H9 (cell line): ENCODE measurements at regions not wholly inside any gene's neighbourhood (a gene's known extent, or its start where the extent isn't known, plus 50 kb on each side); places are given as distances from the start of the nearest gene placed in this dataset.

Experiments
- DNase-seq: peaks from one replicate; pipeline ENCODE4 v3.0.0-alpha.2; 2017
- H2AFZ ChIP-seq: one replicate; pipeline ENCODE4 v1.6.1; 2013; ENCODE audit warnings: mild to moderate bottlenecking, low read length, control low read depth, moderate library complexity
- H2AK5ac ChIP-seq: 2 replicates; pipeline ENCODE4 v1.6.1; 2013; ENCODE audit warnings: low read length, control low read depth, mixed read lengths; ENCODE audit not compliant: insufficient read length
- H2BK120ac ChIP-seq: one replicate; pipeline ENCODE4 v1.6.1; 2013; ENCODE audit warnings: low read depth, mild to moderate bottlenecking, low read length, control low read depth, inconsistent platforms; ENCODE audit not compliant: poor library complexity, severe bottlenecking
- H2BK12ac ChIP-seq: 2 replicates; pipeline ENCODE4 v1.6.1; 2013; ENCODE audit warnings: low read length, control low read depth, mixed read lengths, low read depth; ENCODE audit not compliant: insufficient read length
- H2BK15ac ChIP-seq: 2 replicates; pipeline ENCODE4 v1.6.1; 2013; ENCODE audit warnings: low read depth, low read length, control low read depth
- H2BK20ac ChIP-seq: one replicate; pipeline ENCODE4 v1.6.1; 2013; ENCODE audit warnings: low read depth, mild to moderate bottlenecking, low read length, control low read depth, inconsistent platforms; ENCODE audit not compliant: poor library complexity, severe bottlenecking
- H2BK5ac ChIP-seq: 2 replicates; pipeline ENCODE4 v1.6.1; 2013; ENCODE audit warnings: low read length, control low read depth, mixed read lengths; ENCODE audit not compliant: insufficient read length
- H3K14ac ChIP-seq: 2 replicates; pipeline ENCODE4 v1.6.1; 2013; ENCODE audit warnings: low read length, control low read depth; ENCODE audit not compliant: insufficient read depth
- H3K18ac ChIP-seq: 2 replicates; pipeline ENCODE4 v1.6.1; 2013; ENCODE audit warnings: low read depth, mild to moderate bottlenecking, mixed read lengths, low read length, control low read depth; ENCODE audit not compliant: insufficient read length
- H3K23ac ChIP-seq: 2 replicates; pipeline ENCODE4 v1.6.1; 2013; ENCODE audit warnings: low read length, control low read depth, mixed read lengths, low read depth; ENCODE audit not compliant: insufficient read length
- H3K23me2 ChIP-seq: 2 replicates; pipeline ENCODE4 v1.6.1; 2013; ENCODE audit warnings: low read depth, mild to moderate bottlenecking, mixed read lengths, low read length, control low read depth; ENCODE audit not compliant: insufficient read length, poor library complexity, severe bottlenecking
- H3K27ac ChIP-seq: 2 replicates; pipeline ENCODE4 v1.5.1; 2013; ENCODE audit warnings: low read length, control low read depth, mixed read lengths, low read depth; ENCODE audit not compliant: insufficient read length
- H3K27me3 ChIP-seq: 2 replicates; pipeline ENCODE4 v1.6.1; 2013; ENCODE audit warnings: low read length, control low read depth, inconsistent platforms; ENCODE audit not compliant: insufficient read depth
- H3K4ac ChIP-seq: 2 replicates; pipeline ENCODE4 v1.6.1; 2013; ENCODE audit warnings: low read depth, mild to moderate bottlenecking, control low read depth, inconsistent platforms, low read length, moderate library complexity
- H3K4me1 ChIP-seq: 2 replicates; pipeline ENCODE4 v1.6.1; 2013; ENCODE audit warnings: low read length, control low read depth, inconsistent platforms; ENCODE audit not compliant: insufficient read depth
- H3K4me2 ChIP-seq: 2 replicates; pipeline ENCODE4 v1.6.1; 2013; ENCODE audit warnings: low read length, control low read depth, mixed read lengths; ENCODE audit not compliant: insufficient read length, insufficient read depth
- H3K56ac ChIP-seq: 2 replicates; pipeline ENCODE4 v1.6.1; 2013; ENCODE audit warnings: low read depth, mild to moderate bottlenecking, mixed read lengths, low read length, control low read depth; ENCODE audit not compliant: insufficient read length
- H3K79me1 ChIP-seq: 2 replicates; pipeline ENCODE4 v1.6.1; 2013; ENCODE audit warnings: low read depth, mild to moderate bottlenecking, moderate library complexity, low read length, control low read depth, inconsistent platforms; ENCODE audit not compliant: insufficient read depth, poor library complexity, severe bottlenecking
- H3K79me2 ChIP-seq: 2 replicates; pipeline ENCODE4 v1.6.1; 2013; ENCODE audit warnings: low read length, control low read depth, inconsistent platforms; ENCODE audit not compliant: insufficient read depth
- H3K9ac ChIP-seq: 2 replicates; pipeline ENCODE4 v1.6.1; 2013; ENCODE audit warnings: low read length, control low read depth, mixed read lengths; ENCODE audit not compliant: insufficient read length; ENCODE audit errors: extremely low read depth
- H3K9me3 ChIP-seq: one replicate; pipeline ENCODE4 v1.6.1; 2013; ENCODE audit warnings: low read depth, low read length, inconsistent platforms; ENCODE audit not compliant: control insufficient read depth
- H3T11ph ChIP-seq: one replicate; pipeline ENCODE4 v1.6.1; 2013; ENCODE audit warnings: mild to moderate bottlenecking, low read length, control low read depth, inconsistent platforms
- H4K20me1 ChIP-seq: one replicate; pipeline ENCODE4 v1.6.1; 2013; ENCODE audit not compliant: control insufficient read depth, insufficient read length, insufficient read depth
- H4K5ac ChIP-seq: 2 replicates; pipeline ENCODE4 v1.6.1; 2013; ENCODE audit warnings: low read depth, mild to moderate bottlenecking, mixed read lengths, low read length, control low read depth; ENCODE audit not compliant: insufficient read length
- H4K8ac ChIP-seq: replicated peaks from 2 replicates; pipeline ENCODE4 v1.6.1; 2013; ENCODE audit warnings: low read length, control low read depth, mixed read lengths, low read depth; ENCODE audit not compliant: insufficient read length
- H4K91ac ChIP-seq: 2 replicates; pipeline ENCODE4 v1.6.1; 2013; ENCODE audit warnings: low read depth, mild to moderate bottlenecking, moderate library complexity, mixed read lengths, low read length, control low read depth; ENCODE audit not compliant: insufficient read length
- H3K27ac Mint-ChIP-seq, 3 experiments: 2 replicates in 2 of 3; 3 replicates in 1 of 3; pipeline ENCODE4 v1.8.0; 2020 to 2021; ENCODE audit warnings: mixed read lengths in 3 of 3, mild to moderate bottlenecking in 1 of 3, moderate library complexity in 1 of 3
- H3K27me3 Mint-ChIP-seq: 2 replicates; pipeline ENCODE4 v1.8.0; 2021; ENCODE audit warnings: low read depth, mild to moderate bottlenecking, moderate library complexity, mixed read lengths
- H3K36me3 Mint-ChIP-seq, 3 experiments: 2 replicates in 2 of 3; 3 replicates in 1 of 3; pipeline ENCODE4 v1.8.0; 2020 to 2021; ENCODE audit warnings: low read depth in 3 of 3, mixed read lengths in 3 of 3; ENCODE audit not compliant: insufficient read depth in 1 of 3
- H3K4me1 Mint-ChIP-seq, 2 experiments: 2 replicates each; pipeline ENCODE4 v1.8.0; 2020; ENCODE audit warnings: mixed read lengths in 2 of 2
- H3K4me3 Mint-ChIP-seq, 2 experiments: 2 replicates in 1 of 2; 3 replicates in 1 of 2; pipeline ENCODE4 v1.8.0; 2020 to 2021; ENCODE audit warnings: mild to moderate bottlenecking in 2 of 2, mixed read lengths in 2 of 2, moderate library complexity in 1 of 2
- H3K9me3 Mint-ChIP-seq, 2 experiments: 2 replicates in 1 of 2; 3 replicates in 1 of 2; pipeline ENCODE4 v1.8.0; 2020; ENCODE audit warnings: mild to moderate bottlenecking in 2 of 2, mixed read lengths in 2 of 2, moderate library complexity in 1 of 2
- WGBS: extraction: QIAGEN DNeasy Blood & Tissue Kit; methylation state at CpG from one replicate; pipeline ENCODE4 v1.1.7; 2013; ENCODE audit warnings: missing lambda C conversion rate, low lambda C conversion rate, mixed read lengths; ENCODE audit not compliant: insufficient read length; ENCODE audit errors: extremely low coverage; 5-methylcytosine and 5-hydroxymethylcytosine counted together
- TF ChIP-seq, protein P1 (sequence below): fragments of 200-600 bp; sonication (generic); conservative IDR thresholded peaks from 3 replicates; pipeline ENCODE4 v1.8.0; 2021; ENCODE audit warnings: antibody characterized with exemption, mild to moderate bottlenecking

DNA sequence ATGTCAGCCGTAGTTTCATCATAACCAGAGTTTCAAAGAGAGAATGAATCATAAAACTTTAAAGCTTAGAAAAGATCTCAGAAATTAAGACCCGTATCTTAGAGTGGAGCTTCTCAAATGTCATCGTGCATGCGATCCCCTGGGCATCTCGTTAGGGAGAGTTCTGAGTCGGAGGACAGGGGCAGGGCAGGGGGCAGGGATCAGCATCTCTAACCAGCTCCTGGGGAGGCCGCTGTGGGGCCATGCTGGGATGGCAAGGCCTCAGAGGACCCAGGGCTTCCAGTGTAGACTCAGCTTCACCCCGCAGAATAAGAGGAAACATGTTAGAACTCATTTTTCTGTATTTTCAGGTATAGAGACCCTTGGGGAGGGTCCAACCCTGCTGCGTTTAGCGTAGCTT is 72.0 kb upstream of the AFDN start:
- H3K27me3 ChIP-seq, result no peaks in the 10 kb centered on the region
- H3K27ac Mint-ChIP-seq, result no peak overlapping the region
- H3K27me3 Mint-ChIP-seq, result no peaks in the 10 kb centered on the region
- H4K91ac ChIP-seq, result no peak overlapping the region
- no peak overlapping the region for H3K27ac ChIP-seq
- no peak overlapping the region for H3K14ac ChIP-seq
- no peak overlapping the region for H3K56ac ChIP-seq
- no peak for DNase-seq
- H2BK12ac ChIP-seq, result no peak overlapping the region
- H3K4me2 ChIP-seq, result no peak overlapping the region
- H3K9me3 ChIP-seq, result no peaks in the 10 kb centered on the region
- H3K79me1 ChIP-seq, result no peaks in the 10 kb centered on the region
- no peak overlapping the region for H2BK15ac ChIP-seq
- H4K5ac ChIP-seq, result no peak overlapping the region
- no peak overlapping the region for H3T11ph ChIP-seq
- TF ChIP-seq, protein P1, sequence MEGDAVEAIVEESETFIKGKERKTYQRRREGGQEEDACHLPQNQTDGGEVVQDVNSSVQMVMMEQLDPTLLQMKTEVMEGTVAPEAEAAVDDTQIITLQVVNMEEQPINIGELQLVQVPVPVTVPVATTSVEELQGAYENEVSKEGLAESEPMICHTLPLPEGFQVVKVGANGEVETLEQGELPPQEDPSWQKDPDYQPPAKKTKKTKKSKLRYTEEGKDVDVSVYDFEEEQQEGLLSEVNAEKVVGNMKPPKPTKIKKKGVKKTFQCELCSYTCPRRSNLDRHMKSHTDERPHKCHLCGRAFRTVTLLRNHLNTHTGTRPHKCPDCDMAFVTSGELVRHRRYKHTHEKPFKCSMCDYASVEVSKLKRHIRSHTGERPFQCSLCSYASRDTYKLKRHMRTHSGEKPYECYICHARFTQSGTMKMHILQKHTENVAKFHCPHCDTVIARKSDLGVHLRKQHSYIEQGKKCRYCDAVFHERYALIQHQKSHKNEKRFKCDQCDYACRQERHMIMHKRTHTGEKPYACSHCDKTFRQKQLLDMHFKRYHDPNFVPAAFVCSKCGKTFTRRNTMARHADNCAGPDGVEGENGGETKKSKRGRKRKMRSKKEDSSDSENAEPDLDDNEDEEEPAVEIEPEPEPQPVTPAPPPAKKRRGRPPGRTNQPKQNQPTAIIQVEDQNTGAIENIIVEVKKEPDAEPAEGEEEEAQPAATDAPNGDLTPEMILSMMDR, result no peak
- no peak overlapping the region for H3K4ac ChIP-seq
- no peak overlapping the region for H4K8ac ChIP-seq
- WGBS, result no CpG with 5 or more reads among the region's 10 CpGs
- no peaks in the 10 kb centered on the region for H4K20me1 ChIP-seq
- H3K79me2 ChIP-seq, result no peaks in the 10 kb centered on the region
- H2AK5ac ChIP-seq, result no peak overlapping the region
- no peaks in the 10 kb centered on the region for H3K23me2 ChIP-seq
- no peak overlapping the region for H2BK5ac ChIP-seq
- no peak overlapping the region for H3K18ac ChIP-seq
- no peak overlapping the region for H2AFZ ChIP-seq
- no peak overlapping the region for H3K9ac ChIP-seq
- H3K36me3 Mint-ChIP-seq, result no peaks in the 10 kb centered on the region; a peak in 1 of 7 replicates
- H3K4me3 Mint-ChIP-seq, result no peak overlapping the region
- no peak overlapping the region for H3K23ac ChIP-seq
- peaks cover 0 to 4% of the 10 kb centered on the region in 2 experiments; a peak in 1 of 5 replicates for H3K9me3 Mint-ChIP-seq
- no peaks in the 10 kb centered on the region for H3K4me1 ChIP-seq
- no peak overlapping the region for H2BK20ac ChIP-seq
- no peak overlapping the region for H2BK120ac ChIP-seq
- peaks cover 9 to 13% of the 10 kb centered on the region in 2 experiments for H3K4me1 Mint-ChIP-seq
